PC-9 (cell line): ENCODE measurements at regions not wholly inside any gene's neighbourhood (a gene's known extent, or its start where the extent isn't known, plus 50 kb on each side); places are given as distances from the start of the nearest gene placed in this dataset.

ENCODE experiments used
- BruUV-seq: library from RNA; stranded (reverse); fragments of 400-500 nt; replicated peaks from 2 replicates; lab custom pipeline; 2021; lab: Mats Ljungman, UMichigan
- CTCF ChIA-PET: fragments of 300-600 bp; sonication (Branson Sonifier 250); formaldehyde crosslinking; loops from one replicate; lab custom pipeline; 2022; ENCODE audit warnings: antibody characterized with exemption; lab: Charles Lee
- POLR2A ChIA-PET: fragments of 300-600 bp; sonication (Branson Sonifier 250); formaldehyde crosslinking; loops from one replicate; lab custom pipeline; 2022; ENCODE audit warnings: antibody characterized with exemption; ENCODE audit not compliant: unreplicated experiment; lab: Charles Lee
- DNase-seq, 2 experiments: peaks; one replicate each; pipeline versions ENCODE4 v3.0.0 to v3.0.0-alpha.2; 2015 to 2022; ENCODE audit warnings: mixed read lengths in 1 of 2
- H2AFZ ChIP-seq: fragments of 200-600 bp; sonication (generic); 2 replicates; pipeline ENCODE4 v1.8.1; 2017; ENCODE audit warnings: antibody characterized with exemption
- H3F3A ChIP-seq: fragments of 200-600 bp; sonication (generic); 2 replicates; pipeline ENCODE4 v1.8.1; 2017; ENCODE audit warnings: antibody characterized with exemption, mild to moderate bottlenecking, low read depth; ENCODE audit not compliant: insufficient read depth
- H3K27ac ChIP-seq: fragments of 200-600 bp; sonication (generic); 2 replicates; pipeline ENCODE4 v1.6.1; 2016; ENCODE audit warnings: mixed run types
- H3K27me3 ChIP-seq: fragments of 200-600 bp; sonication (generic); 2 replicates; pipeline ENCODE4 v1.6.1; 2016; ENCODE audit warnings: low read depth, mixed run types; ENCODE audit not compliant: insufficient read depth
- H3K36me3 ChIP-seq: fragments of 200-600 bp; sonication (generic); 2 replicates; pipeline ENCODE4 v1.6.1; 2016; ENCODE audit warnings: low read depth, mixed run types
- H3K4me1 ChIP-seq: fragments of 200-600 bp; sonication (generic); replicated peaks from 2 replicates; pipeline ENCODE4 v1.6.1; 2016; ENCODE audit warnings: mixed run types; ENCODE audit not compliant: insufficient read depth
- H3K4me2 ChIP-seq: fragments of 200-600 bp; sonication (generic); 2 replicates; pipeline ENCODE4 v1.6.1; 2017; ENCODE audit warnings: mixed run types
- H3K4me3 ChIP-seq: fragments of 200-600 bp; sonication (generic); 2 replicates; pipeline ENCODE4 v1.6.1; 2016; ENCODE audit warnings: mixed run types
- H3K79me2 ChIP-seq: fragments of 200-600 bp; sonication (generic); 2 replicates; pipeline ENCODE4 v1.6.1; 2017; ENCODE audit warnings: low read depth, mixed run types
- H3K9me2 ChIP-seq: fragments of 200-600 bp; sonication (generic); 2 replicates; pipeline ENCODE4 v1.8.1; 2017; ENCODE audit warnings: mild to moderate bottlenecking; ENCODE audit not compliant: insufficient read depth
- H3K9me3 ChIP-seq: fragments of 200-600 bp; sonication (generic); 2 replicates; pipeline ENCODE4 v1.8.1; 2016; ENCODE audit warnings: low read depth; ENCODE audit not compliant: insufficient read depth
- H4K20me1 ChIP-seq: fragments of 200-600 bp; sonication (generic); 2 replicates; pipeline ENCODE4 v1.8.1; 2017; ENCODE audit not compliant: insufficient read depth
- CTCF ChIP-seq: fragments of 200-600 bp; sonication (generic); conservative IDR thresholded peaks from 2 replicates; pipeline ENCODE4 v1.6.1; 2017; ENCODE audit warnings: mixed run types, antibody characterized with exemption, mild to moderate bottlenecking, moderate library complexity
- EZH2 ChIP-seq: fragments of 200-600 bp; sonication (generic); IDR thresholded peaks from 2 replicates; pipeline ENCODE4 v1.8.0; 2017; ENCODE audit warnings: antibody characterized with exemption, low read depth
- intact Hi-C: fragments of 100-400 bp; cut with micrococcal nuclease; formaldehyde crosslinking; loops from one replicate; pipeline ENCODE4 v1.10.0; 2022; ENCODE audit not compliant: unreplicated experiment

DNA sequence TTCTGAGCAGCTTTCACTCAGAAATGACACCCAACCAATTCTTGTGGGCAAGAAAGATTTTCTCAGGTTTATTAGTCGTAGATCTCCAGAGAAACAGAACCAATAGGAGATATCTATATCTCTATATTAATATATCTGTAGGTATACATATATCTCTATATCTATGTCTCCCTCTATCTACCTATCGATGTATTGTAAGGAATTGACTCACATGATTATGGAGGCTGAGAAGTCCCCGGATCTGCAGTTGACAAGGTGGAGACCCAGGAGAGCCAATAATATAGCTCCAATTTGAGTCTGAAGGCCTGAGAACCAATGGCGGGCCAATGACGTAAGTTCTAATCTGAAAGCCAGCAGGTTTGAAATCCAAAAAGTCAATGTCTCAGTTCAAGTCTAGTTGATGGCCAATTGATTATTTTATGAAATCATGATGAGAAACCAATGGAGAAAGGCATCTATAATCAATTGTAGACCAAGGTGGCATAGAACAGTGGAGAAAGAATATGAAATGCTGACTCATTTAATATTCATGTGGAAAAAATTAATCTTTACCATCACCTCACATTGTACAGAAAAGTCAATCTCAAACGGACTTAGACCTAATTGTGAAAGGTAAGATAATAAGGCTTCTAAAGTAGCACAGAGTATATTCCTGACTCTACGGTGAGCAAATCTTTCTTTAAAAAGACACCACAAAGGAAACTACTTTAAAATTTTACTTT, 65.6 kb upstream of the CHRNA7 start:
- no TSS peak for BruUV-seq
- Histone ChIP-seq H3K27me3 (no peaks in the 10 kb centered on the region), H3K27ac (no peak overlapping the region), H3K79me2 (no peaks in the 10 kb centered on the region), H3K4me1 (no peaks in the 10 kb centered on the region), H2AFZ (no peak overlapping the region), H3K4me3 (no peak overlapping the region), H3K4me2 (no peak overlapping the region), H3K9me3 (no peaks in the 10 kb centered on the region), H4K20me1 (no peaks in the 10 kb centered on the region), H3F3A (no peaks in the 10 kb centered on the region), H3K9me2 (no peaks in the 10 kb centered on the region), H3K36me3 (no peaks in the 10 kb centered on the region)
- intact Hi-C loops = no loop called here
- POLR2A ChIA-PET = no interaction called here
- TF ChIP-seq EZH2 = no peak
- no peak for TF ChIP-seq CTCF
- CTCF ChIA-PET = no interaction called here
- no peak for DNase-seq

GRCh38 chr15:31970007-31970406, 60.3 kb upstream of the CHRNA7 start:
- Histone ChIP-seq H3K4me3 (no peak overlapping the region), H3K36me3 (no peaks in the 10 kb centered on the region), H3K79me2 (no peaks in the 10 kb centered on the region), H3K27ac (no peak overlapping the region), H3F3A (no peaks in the 10 kb centered on the region), H2AFZ (no peak overlapping the region), H3K4me2 (no peak overlapping the region), H3K4me1 (no peaks in the 10 kb centered on the region), H3K9me3 (no peaks in the 10 kb centered on the region), H4K20me1 (no peaks in the 10 kb centered on the region), H3K9me2 (no peaks in the 10 kb centered on the region), H3K27me3 (no peaks in the 10 kb centered on the region)
- TF ChIP-seq CTCF = no peak
- TF ChIP-seq EZH2 = no peak
- no peak for DNase-seq
- ChIA-PET CTCF (no interaction called here), POLR2A (no interaction called here)
- intact Hi-C loops = no loop called here
- BruUV-seq = no TSS peak

GRCh38 chr15:31973197-31973596, 57.1 kb upstream of the CHRNA7 start:
- Histone ChIP-seq H3K36me3 (no peaks in the 10 kb centered on the region), H3K79me2 (no peaks in the 10 kb centered on the region), H2AFZ (no peak overlapping the region), H3K27me3 (no peaks in the 10 kb centered on the region), H3K9me2 (no peaks in the 10 kb centered on the region), H3K4me1 (no peaks in the 10 kb centered on the region), H3K4me3 (no peak overlapping the region), H3F3A (no peaks in the 10 kb centered on the region), H3K4me2 (no peak overlapping the region), H3K27ac (no peak overlapping the region), H4K20me1 (no peaks in the 10 kb centered on the region), H3K9me3 (no peaks in the 10 kb centered on the region)
- ChIA-PET CTCF (no interaction called here), POLR2A (no interaction called here)
- DNase-seq = no peak
- BruUV-seq = no TSS peak
- intact Hi-C loops = no loop called here
- TF ChIP-seq EZH2 (no peak), CTCF (no peak)
